Progenitor cell of endocrine pancreas (in vitro differentiated cells): ENCODE measurements at regions not wholly inside any gene's neighbourhood (a gene's known extent, or its start where the extent isn't known, plus 50 kb on each side); places are given as distances from the start of the nearest gene placed in this dataset.

Experiments used
- DNase-seq: peaks from one replicate; pipeline ENCODE4 v3.0.0; 2021; ENCODE audit warnings: low spot score; ENCODE audit not compliant: unreplicated experiment
- H3K27ac Mint-ChIP-seq: 2 replicates; pipeline ENCODE4 v1.8.0; 2021; ENCODE audit warnings: mild to moderate bottlenecking, moderate library complexity, mixed read lengths
- H3K27me3 Mint-ChIP-seq: 2 replicates; pipeline ENCODE4 v1.8.0; 2021; ENCODE audit warnings: mixed read lengths
- H3K36me3 Mint-ChIP-seq: 2 replicates; pipeline ENCODE4 v1.8.0; 2022; ENCODE audit warnings: mixed read lengths; ENCODE audit not compliant: insufficient read depth
- H3K4me1 Mint-ChIP-seq: 2 replicates; pipeline ENCODE4 v1.8.0; 2021; ENCODE audit warnings: low read depth, mixed read lengths
- H3K4me3 Mint-ChIP-seq: 2 replicates; pipeline ENCODE4 v1.8.0; 2021; ENCODE audit warnings: low read depth, mild to moderate bottlenecking, moderate library complexity, mixed read lengths
- H3K9me3 Mint-ChIP-seq: 2 replicates; pipeline ENCODE4 v1.8.0; 2021; ENCODE audit warnings: low read depth, mixed read lengths
- TF ChIP-seq, protein P1 (sequence below): fragments of 200-600 bp; sonication (generic); IDR thresholded peaks from one replicate; pipeline ENCODE4 v1.5.0; 2021; ENCODE audit warnings: antibody characterized with exemption, mild to moderate bottlenecking; ENCODE audit not compliant: unreplicated experiment

- H3K4me3 Mint-ChIP-seq, result no peak overlapping the region
- DNase-seq, result no peak
- H3K27me3 Mint-ChIP-seq, result no peaks in the 10 kb centered on the region
- H3K4me1 Mint-ChIP-seq, result no peaks in the 10 kb centered on the region
- peaks cover 2% of the 10 kb centered on the region for H3K36me3 Mint-ChIP-seq
- TF ChIP-seq, protein P1, sequence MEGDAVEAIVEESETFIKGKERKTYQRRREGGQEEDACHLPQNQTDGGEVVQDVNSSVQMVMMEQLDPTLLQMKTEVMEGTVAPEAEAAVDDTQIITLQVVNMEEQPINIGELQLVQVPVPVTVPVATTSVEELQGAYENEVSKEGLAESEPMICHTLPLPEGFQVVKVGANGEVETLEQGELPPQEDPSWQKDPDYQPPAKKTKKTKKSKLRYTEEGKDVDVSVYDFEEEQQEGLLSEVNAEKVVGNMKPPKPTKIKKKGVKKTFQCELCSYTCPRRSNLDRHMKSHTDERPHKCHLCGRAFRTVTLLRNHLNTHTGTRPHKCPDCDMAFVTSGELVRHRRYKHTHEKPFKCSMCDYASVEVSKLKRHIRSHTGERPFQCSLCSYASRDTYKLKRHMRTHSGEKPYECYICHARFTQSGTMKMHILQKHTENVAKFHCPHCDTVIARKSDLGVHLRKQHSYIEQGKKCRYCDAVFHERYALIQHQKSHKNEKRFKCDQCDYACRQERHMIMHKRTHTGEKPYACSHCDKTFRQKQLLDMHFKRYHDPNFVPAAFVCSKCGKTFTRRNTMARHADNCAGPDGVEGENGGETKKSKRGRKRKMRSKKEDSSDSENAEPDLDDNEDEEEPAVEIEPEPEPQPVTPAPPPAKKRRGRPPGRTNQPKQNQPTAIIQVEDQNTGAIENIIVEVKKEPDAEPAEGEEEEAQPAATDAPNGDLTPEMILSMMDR, result no peak
- no peak overlapping the region for H3K27ac Mint-ChIP-seq
- H3K9me3 Mint-ChIP-seq, result peaks cover 10% of the 10 kb centered on the region
Measured at GRCh38 chr16:76768316-76768715, 422.7 kb upstream of the MON1B start.

- H3K9me3 Mint-ChIP-seq, result peaks cover 7% of the 10 kb centered on the region
- peaks cover 2% of the 10 kb centered on the region for H3K36me3 Mint-ChIP-seq
- DNase-seq, result no peak
- TF ChIP-seq, protein P1, result no peak
- H3K4me1 Mint-ChIP-seq, result no peaks in the 10 kb centered on the region
- no peak overlapping the region for H3K27ac Mint-ChIP-seq
- H3K27me3 Mint-ChIP-seq, result no peaks in the 10 kb centered on the region
- H3K4me3 Mint-ChIP-seq, result no peak overlapping the region
Measured at GRCh38 chr16:76768948-76769347, 422.0 kb upstream of the MON1B start.

- Mint-ChIP-seq H3K9me3 (no peaks in the 10 kb centered on the region), H3K36me3 (no peaks in the 10 kb centered on the region), H3K27ac (no peak overlapping the region), H3K27me3 (no peaks in the 10 kb centered on the region), H3K4me3 (no peak overlapping the region), H3K4me1 (no peaks in the 10 kb centered on the region)
- TF ChIP-seq, protein P1, result no peak
- DNase-seq, result no peak
Measured at GRCh38 chr16:76771216-76771615, 419.8 kb upstream of the MON1B start.

- Mint-ChIP-seq H3K27ac (no peak overlapping the region), H3K4me3 (no peak overlapping the region)
Measured at GRCh38 chr16:76777721-76778465, 413.1 kb upstream of the MON1B start.

DNA sequence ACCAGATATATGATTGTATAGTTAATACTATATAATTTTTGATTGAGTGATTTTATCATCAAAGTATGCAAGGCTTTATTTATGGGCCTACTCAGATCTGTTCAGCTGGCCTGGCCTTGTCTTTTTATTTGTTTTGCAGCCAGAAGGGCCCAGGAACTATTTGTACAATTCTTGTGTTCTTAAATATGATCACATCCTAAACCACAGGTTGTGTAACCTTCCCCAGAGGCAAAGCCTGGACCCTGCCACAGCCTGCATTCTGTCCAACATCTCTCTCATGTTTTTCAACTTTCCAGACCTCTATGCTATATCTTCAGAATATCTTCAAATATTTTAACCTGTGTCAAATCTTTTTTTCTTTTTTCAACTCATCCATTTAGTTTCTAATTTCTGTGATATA lies 410.4 kb upstream of the MON1B start:
- no peak for DNase-seq
- H3K9me3 Mint-ChIP-seq, result peaks cover 3% of the 10 kb centered on the region

More at GRCh38 chr16:76777721-76778465, 413.1 kb upstream of the MON1B start:
- Mint-ChIP-seq H3K9me3 (peaks cover 3% of the 10 kb centered on the region), H3K27me3 (no peaks in the 10 kb centered on the region), H3K36me3 (no peaks in the 10 kb centered on the region), H3K4me1 (peaks cover 1% of the 10 kb centered on the region)
- no peak for DNase-seq
- TF ChIP-seq, protein P1, result no peak

More for the DNA sequence above, 410.4 kb upstream of the MON1B start:
- no peaks in the 10 kb centered on the region for H3K27me3 Mint-ChIP-seq
- TF ChIP-seq, protein P1, result no peak
- no peak overlapping the region for H3K4me3 Mint-ChIP-seq
- no peaks in the 10 kb centered on the region for H3K36me3 Mint-ChIP-seq
- H3K4me1 Mint-ChIP-seq, result peaks cover 7% of the 10 kb centered on the region
- no peak overlapping the region for H3K27ac Mint-ChIP-seq
